GM12873 (cell line): ENCODE measurements at regions not wholly inside any gene's neighbourhood (a gene's known extent, or its start where the extent isn't known, plus 50 kb on each side); places are given as distances from the start of the nearest gene placed in this dataset.

ENCODE experiments used
- CTCF ChIP-seq: IDR thresholded peaks from 2 replicates; pipeline ENCODE4 v1.5.1; 2012; ENCODE audit warnings: low read depth, mild to moderate bottlenecking, moderate library complexity, low read length, control low read depth; ENCODE audit not compliant: insufficient read depth; ENCODE audit errors: missing control alignments

- no peak for TF ChIP-seq CTCF
Measured at GRCh38 chr21:27569831-27570230, 602.9 kb upstream of the ADAMTS5 start.

- TF ChIP-seq CTCF = no peak
Measured at GRCh38 chr21:27569091-27569490, 602.2 kb upstream of the ADAMTS5 start.

GRCh38 chr21:27567381-27567780 lies 600.5 kb upstream of the ADAMTS5 start:
- TF ChIP-seq CTCF = no peak

GRCh38 chr21:27566521-27566920 lies 599.6 kb upstream of the ADAMTS5 start:
- no peak for TF ChIP-seq CTCF

- TF ChIP-seq CTCF = no peak
Measured at GRCh38 chr21:27565364-27565763, 598.5 kb upstream of the ADAMTS5 start.

- no peak for TF ChIP-seq CTCF
Measured at GRCh38 chr21:27564684-27565301, 597.9 kb upstream of the ADAMTS5 start.

GRCh38 chr21:27562303-27562702 lies 595.4 kb upstream of the ADAMTS5 start:
- no peak for TF ChIP-seq CTCF
